G401.6 (cell line): ENCODE measurements at regions not wholly inside any gene's neighbourhood (a gene's known extent, or its start where the extent isn't known, plus 50 kb on each side); places are given as distances from the start of the nearest gene placed in this dataset.
"Not testable (repeated sequence)": the region's sequence is repeated elsewhere in the genome, so short reads cannot be mapped to it uniquely, and the experiment has no call there.

ENCODE experiments used
- FAIRE-seq: peaks from 2 replicates; lab custom pipeline; 2012; peaks lifted over from hg19 to GRCh38; lab: Jason Lieb, UNC

DNA sequence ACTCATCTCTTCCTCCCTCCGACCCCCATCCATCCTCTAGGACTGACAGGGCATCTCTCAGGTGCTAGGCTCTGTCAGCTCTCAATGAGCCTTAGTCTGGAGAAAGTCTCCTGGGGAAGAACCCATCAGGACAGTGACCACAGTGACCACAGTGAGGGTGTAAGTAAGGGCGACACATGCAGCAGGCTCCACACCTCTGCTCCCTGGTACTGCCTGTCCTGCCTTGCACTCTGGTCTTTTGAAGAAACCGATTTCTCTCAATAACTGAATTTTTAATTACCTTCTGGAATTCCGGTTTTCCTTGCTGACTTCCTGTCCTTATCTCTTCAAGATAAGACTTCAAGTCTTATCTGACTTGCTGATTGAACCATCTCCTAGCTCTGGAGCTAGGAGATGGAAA, 190.2 kb downstream of the ACTR3B start:
- FAIRE-seq, result no peak

DNA sequence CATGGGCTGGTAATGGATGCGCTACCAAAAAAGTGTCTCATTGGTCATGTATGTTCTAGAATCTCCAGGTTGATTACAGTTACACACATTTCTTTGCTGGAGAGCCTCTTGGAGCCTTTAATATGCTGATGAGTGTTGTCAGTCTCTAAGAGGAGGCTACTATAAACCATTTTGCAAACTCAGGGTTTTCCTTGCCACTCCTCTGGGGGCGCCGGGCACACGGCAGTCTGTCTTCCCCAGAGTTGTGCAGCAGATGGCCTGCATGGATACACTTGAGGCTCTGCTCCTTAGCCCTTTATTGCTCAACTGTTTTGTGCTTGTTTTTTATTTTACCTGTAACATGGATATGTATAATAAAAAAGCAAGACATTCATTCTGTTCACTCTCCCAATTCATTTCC, 196.5 kb downstream of the ACTR3B start:
- no peak for FAIRE-seq

DNA sequence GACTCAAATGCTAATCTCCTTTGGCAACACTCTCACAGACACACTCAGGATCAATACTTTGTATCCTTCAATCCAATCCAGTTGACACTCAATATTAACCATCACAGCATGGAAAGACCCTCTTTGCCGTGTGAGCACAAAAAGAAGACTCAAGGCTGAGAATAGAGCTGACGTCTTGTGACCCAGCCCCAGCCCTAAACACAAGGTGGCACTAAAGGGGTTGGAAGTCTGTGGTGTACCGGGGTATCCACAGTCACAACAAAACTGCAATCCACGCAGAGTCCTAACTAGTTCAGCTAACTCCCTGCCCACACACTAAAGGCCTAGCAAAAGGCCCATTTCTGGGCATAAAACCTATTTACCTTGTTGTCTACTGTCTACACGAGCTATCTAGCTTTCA, 200.1 kb downstream of the ACTR3B start:
- FAIRE-seq, result no peak

DNA sequence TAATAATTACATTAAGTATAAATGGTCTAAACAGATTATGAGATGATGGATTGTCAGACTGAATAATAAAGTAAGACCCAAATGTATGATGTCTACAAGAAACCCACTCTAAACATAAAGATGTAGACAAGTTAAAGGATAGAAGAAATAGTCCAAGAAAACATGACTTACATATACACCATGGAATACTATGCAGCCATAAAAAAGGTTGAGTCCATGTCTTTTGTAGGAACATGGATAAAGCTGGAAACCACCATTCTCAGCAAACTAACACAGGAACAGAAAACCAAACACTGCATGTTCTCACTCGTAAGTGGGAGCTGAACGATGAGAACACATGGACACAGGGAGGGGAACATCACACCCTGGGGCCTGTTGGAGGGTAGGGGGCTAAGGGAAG, 202.2 kb downstream of the ACTR3B start:
- FAIRE-seq, result not testable (repeated sequence)

DNA sequence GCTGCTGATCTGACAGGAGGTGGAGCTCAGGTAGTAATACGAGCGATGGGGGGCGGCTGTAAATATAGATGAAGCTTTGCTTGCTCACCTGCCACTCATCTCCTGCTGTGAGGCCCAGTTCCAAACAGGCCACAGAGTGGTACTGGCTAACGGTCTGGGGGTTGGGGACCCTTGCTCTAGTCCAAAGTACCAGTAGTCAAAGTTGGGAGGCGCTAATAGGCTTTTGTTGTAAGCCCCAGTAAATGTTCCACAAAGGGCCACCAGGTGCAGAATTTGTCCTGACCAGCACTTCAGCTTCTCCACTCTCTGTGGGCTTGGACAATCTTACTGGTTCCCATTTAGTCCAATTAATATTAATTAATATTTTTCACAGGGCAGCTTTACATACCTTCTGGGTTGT, 206.6 kb downstream of the ACTR3B start:
- FAIRE-seq, result no peak

DNA sequence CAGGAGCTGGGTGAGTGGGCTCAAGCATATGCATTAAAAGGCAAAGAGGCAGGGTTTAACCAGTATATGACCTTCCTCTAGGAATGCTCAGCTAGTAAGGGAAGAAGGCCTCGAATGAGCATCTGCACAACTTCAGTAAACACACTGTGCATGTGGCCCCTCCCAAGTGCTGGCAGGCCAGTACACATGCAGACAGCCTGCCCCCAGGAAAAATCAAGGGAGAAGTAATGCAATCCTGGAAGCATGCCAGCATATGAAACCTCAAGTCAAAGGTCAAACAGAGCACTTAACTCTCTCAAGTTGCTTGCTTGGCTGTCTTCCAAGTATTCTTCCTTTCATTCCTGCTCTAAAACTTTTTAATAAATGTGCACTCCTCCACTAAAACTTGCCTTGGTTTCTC, 208.4 kb downstream of the ACTR3B start:
- no peak for FAIRE-seq

DNA sequence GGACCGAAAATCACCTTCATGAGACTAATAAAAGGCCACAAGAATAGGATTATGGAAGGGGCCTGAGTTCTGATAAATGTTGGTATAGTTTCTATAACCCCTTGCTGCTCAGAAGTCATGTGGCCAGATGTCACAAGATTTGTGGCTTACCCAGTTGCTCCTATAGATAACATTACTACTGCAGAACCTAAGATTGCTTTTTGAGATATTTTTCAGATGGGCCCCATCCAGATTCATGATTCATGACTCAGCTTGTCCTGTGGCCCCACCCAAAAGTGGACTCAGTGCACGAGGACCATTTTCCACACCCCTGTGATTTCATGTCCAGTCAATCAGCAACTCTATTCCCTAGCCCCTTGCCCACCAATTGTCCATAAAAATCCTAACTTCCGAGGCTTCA, 209.0 kb downstream of the ACTR3B start:
- FAIRE-seq, result no peak

DNA sequence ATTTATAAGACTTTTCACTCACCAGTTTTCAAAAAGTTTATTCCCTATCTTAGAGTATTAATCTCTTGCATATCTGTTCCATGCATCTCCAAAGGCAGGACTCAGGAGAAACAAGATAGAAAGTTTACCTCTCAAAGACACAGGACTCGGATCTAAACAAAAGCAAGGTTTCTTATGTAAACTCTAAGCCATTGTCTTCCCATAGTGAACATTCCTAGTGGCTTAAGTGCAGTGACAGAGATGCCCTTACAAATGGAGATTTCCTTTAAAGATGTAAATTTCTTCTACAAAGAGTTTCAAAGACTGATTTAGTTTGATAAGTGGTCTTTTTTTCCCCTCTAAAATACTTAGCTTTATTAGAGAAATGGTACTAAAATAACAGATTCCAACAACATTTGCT, 209.8 kb downstream of the ACTR3B start:
- FAIRE-seq, result no peak

DNA sequence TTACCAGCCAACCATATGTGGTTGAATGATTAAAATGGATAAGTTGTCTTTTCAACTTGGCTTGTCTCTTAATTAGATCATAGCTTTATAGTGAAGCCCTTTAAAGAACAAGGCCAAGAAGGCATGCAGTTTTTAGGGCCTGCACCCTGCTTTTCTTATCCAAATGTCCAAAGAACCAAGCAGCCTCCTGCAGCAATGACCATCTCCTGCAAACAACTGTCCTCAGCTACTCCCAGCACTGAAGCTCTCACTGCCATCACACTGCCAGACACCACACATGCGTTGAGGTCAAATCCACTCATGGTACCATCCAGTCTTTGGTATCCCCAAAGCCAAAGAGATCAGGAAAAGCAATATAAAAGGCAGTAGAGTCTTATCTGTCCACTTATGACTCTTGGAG, 210.3 kb downstream of the ACTR3B start:
- no peak for FAIRE-seq

DNA sequence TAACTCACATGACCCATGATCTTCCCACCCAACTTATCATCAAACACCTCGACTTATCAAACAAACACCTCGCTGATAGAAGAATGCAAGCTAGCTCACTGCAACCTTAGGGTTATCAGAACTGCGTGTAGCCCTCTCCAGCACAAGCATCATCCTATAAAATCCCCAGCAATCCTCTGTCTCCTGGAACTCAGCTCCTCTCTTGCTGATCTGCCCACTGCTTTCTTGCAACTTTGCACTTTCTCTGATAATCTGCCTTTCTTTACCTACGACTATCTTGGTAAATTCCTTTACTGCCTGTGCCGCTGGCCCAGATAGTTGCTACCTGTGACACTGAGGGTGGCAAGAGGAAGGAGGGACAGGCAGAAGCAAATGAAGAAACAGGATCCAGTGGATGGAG, 210.9 kb downstream of the ACTR3B start:
- FAIRE-seq, result no peak

DNA sequence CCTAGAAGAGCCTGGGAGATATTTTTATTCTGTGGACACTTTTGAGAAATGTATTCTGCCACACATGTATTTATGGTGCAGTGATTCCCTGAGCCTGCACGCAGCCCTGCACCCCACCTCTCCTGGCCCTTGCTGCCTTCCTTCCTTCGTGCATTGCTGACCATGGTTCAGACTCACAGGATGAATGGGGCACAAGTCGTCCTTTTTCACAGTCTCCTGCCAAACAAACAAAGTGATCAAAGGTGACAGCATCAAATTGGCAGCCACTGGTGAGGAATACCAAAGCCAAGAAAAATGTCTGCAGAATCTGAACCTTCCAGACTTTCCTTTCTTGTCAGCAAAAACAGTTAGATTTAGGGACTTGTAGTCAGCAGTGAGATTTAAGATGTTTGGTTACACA, 215.0 kb downstream of the ACTR3B start:
- no peak for FAIRE-seq

DNA sequence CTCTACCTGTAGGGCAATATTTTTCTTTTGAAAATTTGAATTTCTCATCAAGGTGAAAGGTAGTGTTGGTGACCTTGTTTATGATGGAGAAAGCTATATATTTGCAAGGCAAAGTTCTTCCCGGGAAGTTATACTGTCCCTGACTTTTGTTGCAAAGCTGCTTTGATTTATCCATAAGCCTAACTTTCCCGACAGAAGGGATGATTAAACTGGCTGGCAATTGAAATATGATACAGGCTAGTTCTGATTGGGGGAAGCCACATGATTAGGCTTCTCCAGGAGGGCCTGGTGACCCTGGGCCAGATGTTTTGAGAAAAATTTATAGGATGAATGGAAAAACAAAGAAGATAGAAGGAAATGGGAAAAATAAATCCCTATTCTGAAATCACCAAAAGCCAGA, 215.5 kb downstream of the ACTR3B start:
- no peak for FAIRE-seq

DNA sequence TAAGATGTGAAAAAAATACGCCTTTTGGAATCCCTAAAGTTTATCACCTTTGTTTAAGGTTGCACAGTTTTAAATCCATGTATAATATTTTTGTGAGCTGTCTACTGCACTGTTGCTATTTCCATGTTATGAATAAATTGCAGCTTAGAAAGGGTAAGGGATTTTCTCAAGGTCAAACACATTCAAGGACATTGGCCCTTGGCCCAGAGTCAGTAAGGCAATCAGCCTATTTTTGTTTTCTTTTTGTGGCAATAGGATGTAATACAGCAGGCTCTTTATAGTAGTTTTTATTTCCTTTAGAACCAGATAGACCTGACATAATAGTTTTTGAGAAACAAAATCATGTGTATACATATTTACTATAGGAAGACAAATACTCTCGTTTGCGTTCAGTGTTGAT, 219.8 kb downstream of the ACTR3B start:
- no peak for FAIRE-seq

DNA sequence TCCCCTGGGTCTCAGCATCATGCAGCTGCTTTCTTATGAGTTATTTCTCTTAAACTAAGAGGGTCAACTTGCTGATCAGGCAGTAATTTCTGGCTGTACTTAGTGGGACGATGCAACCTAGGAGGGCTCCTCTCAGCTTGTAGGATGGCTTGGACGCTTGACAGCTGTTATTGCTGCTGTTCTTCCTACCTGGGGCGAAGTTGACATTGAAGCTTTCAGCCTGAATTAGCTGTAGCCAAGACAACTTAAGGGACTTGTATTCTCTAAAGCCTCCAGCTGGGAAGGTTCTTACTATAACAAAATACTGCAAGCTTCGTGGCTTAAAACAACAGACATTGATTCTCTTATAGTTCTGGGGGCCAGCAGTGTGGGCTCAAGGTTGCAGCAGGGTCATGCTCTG, 224.9 kb downstream of the ACTR3B start:
- FAIRE-seq, result no peak

DNA sequence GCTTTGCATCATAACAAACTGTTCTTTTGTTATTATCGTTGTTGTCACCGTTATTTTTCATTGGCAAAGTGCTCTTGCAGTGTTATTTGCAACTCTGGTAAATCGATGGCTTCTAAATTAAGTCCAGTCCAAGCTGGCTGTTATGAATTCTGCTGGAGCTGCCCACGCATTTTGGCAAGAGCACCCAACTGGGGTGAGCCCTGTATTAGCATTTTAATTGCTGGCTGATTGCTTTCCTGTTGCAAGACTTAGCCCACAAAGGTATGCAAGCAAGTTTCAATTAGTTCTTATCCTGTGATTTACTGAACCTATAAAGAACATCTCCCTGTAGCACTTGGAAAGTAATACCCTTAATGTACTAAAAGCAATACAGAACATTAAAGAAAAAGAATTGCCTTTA, 226.8 kb downstream of the ACTR3B start:
- FAIRE-seq, result no peak

DNA sequence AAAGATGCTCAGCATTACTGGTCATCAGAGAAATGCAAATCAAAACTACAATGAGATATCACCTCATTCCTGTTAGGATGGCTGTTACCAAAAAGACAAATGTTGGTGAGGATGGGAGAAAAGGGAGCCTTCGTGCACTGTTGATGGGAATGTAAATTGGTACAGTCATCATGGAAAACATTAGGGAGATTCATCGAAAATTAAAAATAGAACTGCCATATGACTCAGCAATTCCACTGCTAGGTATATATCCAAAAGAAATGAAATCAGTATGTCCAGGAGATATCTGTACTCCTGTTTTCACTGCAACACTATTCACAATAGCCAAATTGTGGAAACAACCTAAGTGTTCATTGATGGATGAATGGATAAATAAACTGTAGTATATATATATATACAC, 228.1 kb downstream of the ACTR3B start:
- no peak for FAIRE-seq

DNA sequence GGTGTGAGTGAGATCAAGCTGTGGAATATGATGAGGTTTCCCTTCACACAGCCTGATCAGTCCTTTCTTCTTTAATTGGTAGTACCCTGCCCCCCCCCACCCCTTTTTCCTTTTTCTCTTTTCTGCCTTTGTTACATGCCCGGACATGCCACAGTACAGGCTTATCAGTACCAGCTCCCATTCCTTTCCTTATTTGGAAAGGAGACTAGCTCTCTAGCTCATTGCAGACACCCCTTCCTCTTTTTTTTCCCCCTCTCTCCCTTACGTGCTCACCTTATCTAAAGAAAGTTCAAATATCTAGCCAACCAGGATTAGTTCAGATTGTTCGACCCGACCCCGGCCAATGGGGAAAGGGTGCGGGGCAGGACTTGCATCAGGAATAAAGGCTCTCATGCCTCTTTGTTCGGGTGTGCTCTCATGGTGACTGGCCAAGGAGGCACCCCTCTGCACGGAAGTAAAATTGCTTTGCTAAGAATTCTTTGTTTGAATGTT, 230.4 kb downstream of the ACTR3B start:
- FAIRE-seq, result no peak

DNA sequence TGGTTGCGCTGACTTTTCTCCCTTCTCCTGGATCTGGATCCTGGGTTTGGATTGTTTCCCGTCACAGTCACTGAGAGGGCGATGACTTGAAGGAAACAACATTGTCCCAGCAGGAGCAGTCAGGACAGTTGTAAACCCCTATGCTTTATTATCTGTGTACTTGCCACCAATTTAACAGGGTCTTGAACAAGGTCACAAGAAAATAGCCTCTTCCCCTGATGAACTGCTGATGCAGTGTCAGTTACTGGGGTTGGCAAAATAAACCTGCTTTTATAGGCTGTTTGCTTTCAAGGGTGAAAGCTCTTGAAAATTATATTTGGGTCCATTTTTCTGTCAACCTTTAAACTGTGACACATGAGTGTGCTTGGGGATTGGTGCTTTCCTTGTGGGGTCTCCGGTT, 238.9 kb downstream of the ACTR3B start:
- FAIRE-seq, result no peak

DNA sequence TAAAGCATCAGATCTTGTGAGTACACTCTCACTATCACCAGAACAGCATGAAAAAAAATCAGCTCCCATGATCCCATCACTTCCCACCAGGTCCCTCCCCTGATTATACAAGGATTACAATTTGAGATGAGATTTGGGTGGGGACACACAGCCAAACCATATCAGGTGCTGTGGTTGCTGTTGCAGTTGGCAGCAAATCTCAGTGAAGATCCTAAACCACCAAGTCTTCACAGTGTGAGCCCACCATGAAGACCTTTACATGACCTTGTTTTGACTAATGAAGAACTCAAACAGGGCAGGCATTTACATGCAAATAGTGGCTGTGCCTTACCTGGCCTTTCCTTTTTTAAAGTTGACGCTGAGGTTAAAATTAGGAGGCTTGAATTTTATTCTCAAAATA, 242.6 kb downstream of the ACTR3B start:
- no peak for FAIRE-seq

DNA sequence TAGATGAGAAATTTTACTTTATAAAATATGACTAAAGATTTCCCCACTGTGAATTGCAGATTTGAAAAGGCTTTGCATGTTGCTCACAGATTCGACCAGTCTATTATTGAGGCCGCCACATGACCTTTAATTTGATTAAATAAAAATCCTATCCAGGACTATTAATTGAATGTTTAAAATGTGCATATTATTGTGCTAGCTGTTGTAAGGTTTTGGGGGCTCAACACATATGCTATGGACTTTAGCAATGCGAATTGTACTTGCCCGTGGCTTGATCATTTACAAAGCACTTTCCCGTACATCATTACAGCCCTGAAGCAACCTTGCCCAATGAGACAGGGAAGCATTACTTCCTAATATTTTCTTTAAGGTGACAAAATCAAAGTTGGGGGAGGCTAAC, 243.0 kb downstream of the ACTR3B start:
- no peak for FAIRE-seq

DNA sequence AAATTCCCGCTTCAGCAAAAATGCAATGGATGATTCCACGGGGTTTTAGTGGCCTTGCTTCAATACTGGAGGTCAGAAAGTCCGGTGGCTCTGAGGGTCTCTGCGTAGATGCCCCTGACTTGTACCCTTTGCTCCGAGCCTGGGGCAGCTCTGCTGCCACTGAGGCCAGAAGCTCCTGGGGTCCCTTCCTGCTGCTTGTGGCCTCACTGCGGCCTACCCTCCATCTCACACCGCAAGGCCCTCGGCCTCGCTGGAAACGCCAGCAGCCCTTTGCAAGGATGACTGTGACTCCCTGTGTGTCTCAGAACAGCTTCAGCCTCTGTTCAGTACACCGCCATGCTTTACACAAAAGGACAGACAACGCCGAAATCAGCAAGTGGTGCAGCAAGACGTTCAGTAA, 244.8 kb downstream of the ACTR3B start:
- no peak for FAIRE-seq

DNA sequence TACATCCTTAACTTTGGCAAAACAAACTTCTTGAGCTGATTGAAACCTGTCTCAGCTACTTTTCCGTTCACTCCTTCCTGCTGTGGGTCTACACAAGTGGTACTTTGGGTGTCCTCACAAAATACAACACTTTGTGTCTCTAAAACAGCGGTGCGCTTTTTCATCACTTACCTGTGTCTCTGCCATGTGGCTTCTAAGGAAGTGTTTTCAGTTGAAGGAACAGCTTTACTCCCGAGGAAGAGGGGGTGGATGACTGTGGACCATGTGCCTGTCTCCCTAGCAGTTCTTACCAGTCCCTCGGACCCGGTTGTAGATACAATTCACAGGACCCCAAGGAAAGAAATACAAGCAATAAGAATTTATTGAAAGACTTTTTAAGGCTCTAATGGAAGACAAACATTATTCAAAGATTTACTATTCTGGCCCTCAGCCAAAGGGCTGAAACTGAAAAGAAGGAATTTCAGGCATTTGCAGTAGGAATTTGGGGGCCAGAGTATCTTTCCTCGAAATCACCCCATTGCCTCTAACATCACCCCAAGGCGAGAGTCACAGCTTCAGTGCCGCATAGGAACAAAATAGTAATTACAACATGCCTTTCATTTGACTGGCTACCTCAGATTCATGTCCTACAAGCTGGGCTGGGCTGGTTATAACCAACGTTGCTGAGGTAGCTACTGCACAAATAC, 246.3 kb downstream of the ACTR3B start:
- FAIRE-seq, result no peak

DNA sequence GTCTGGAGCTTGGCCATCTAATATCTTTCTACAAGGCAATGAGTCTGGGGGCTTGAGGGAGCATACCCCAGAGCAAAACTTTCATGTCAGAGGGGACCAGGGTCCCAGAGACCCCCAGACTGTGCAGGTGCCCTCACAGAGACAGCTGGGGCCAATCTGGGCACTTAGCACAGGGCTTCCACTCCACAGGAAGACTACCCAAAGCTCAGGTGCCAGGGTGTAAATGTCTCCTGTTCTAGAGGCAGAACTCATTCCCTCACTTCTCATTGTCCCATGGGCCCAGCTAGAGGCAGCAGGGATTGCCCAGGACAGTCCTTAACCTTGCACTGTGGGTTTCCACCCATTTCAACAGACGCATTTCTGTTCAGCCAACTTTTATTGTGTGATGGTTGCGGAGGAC, 246.9 kb downstream of the ACTR3B start:
- no peak for FAIRE-seq

DNA sequence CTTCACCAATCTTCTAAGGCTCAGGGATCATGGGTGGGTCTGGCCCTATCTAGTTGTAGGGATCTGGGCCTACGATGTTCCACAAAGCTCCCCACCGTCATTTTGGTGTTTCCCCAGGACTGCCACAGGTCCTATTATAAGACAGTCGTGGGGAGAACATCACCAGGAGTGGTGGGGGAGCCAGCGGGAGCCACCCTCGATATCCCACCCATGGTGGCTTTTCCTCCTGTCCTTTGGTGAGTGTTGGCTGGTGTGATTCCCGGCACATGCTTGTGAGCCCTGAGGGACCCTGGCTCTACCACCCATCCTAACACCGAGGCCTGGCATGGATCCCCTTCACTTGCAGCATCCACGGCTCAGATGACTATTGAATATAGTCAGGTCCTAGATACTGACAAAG, 247.4 kb downstream of the ACTR3B start:
- FAIRE-seq, result no peak

DNA sequence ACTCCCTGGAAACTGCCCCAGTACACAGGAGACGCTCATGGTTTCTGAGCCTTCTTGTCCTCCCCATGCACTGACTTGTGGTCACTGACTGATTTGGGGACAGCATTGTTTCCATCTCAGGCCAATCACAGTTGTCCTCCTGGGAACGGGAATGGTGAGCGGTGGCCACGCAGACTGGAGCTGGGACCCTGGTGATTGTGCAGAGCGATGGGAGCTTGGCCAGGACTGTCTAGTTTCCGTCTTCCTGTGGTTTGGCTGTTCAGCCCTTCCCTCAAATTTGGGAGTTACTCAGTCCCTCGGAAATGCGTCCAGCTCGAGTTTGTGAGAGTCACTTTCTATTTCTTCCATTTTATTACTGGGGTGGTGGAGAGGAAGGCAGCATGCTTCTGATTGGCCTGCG, 250.9 kb downstream of the ACTR3B start:
- no peak for FAIRE-seq
